ENCODE measurements at regions not wholly inside any gene's neighbourhood (a gene's known extent, or its start where the extent isn't known, plus 50 kb on each side); places are given as distances from the start of the nearest gene placed in this dataset.

DNA sequence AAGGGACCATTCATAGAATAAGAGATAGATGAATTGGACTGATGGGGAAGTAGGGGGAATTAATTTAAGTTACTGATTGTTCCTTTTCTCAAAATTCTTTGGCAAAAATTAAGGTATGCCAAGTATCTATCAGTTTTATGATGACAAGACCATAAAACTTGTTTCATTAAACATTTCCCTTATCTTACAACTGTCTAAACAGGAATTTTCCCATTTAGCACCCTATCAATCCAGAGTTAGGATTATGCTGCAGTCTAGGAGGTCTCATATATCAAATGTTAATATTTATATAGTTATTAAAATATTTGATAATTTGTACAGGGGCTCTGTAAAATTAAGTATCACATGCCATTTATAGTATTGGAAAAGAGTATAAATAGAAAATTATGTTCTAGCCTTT, 51.5 kb upstream of the ARID1B start:
- Histone ChIP-seq H3K36me3 (ENCODE audit: control insufficient read depth in 1 of 2, insufficient read depth in 2 of 2, low read length in 2 of 2) (no peaks in the 10 kb centered on the region), H3K27me3 (ENCODE audit: insufficient read depth, low read length) (0 out of 2 replicates have a peak, but pooled peaks cover 8% of the 10 kb centered on the region), H2AFZ (ENCODE audit: low read depth, low read length, poor library complexity, severe bottlenecking) (no peak overlapping the region), H3K4me1 (ENCODE audit: control insufficient read depth in 1 of 2, insufficient read depth in 2 of 2, low read length in 2 of 2) (peaks cover 15 to 24% of the 10 kb centered on the region in 2 experiments; a peak in 3 of 4 replicates), H3K4me3 (replicated peaks in 1 of 2; ENCODE audit: low read depth in 1 of 2, low read length in 2 of 2) (no peak overlapping the region), H3K9ac (ENCODE audit: low read length) (no peak overlapping the region), H3K4me2 (ENCODE audit: low read length) (no peak overlapping the region), H3K9me2 (ENCODE audit: insufficient read depth) (no peaks in the 10 kb centered on the region), H3K27ac (ENCODE audit: low read depth, low read length) (no peak overlapping the region), H4K20me1 (ENCODE audit: insufficient read depth) (no peaks in the 10 kb centered on the region), H3K79me2 (ENCODE audit: insufficient read depth, low read length) (no peaks in the 10 kb centered on the region), H3K9me3 (ENCODE audit: control insufficient read depth in 1 of 2, insufficient read depth in 1 of 2, low read depth in 1 of 2, low read length in 2 of 2) (no peaks in the 10 kb centered on the region)
- DNase-seq (ENCODE audit: low read depth, low spot score) (no peak), ATAC-seq (no peak)
- TF ChIP-seq ZFX (IDR thresholded peaks at IDR 0.05) (no peak), RAD21 (IDR thresholded peaks at IDR 0.05; ENCODE audit: low read depth) (no peak), EGR1 (IDR thresholded peaks at IDR 0.05; ENCODE audit: low read depth) (no peak), CTCF (IDR thresholded peaks at IDR 0.05 in 2 of 3, conservative IDR thresholded peaks at IDR 0.05 in 1 of 3; ENCODE audit: borderline replicate concordance in 1 of 3, insufficient read depth in 1 of 3, low read depth in 2 of 3, low read length in 2 of 3) (no peak), CEBPB (IDR thresholded peaks at IDR 0.05; ENCODE audit: low read depth) (no peak), TCF7L2 (IDR thresholded peaks at IDR 0.05; ENCODE audit: borderline replicate concordance, extremely low read depth, insufficient read depth, insufficient read length) (no peak), POLR2AphosphoS5 (IDR thresholded peaks at IDR 0.05; ENCODE audit: low read depth, low read length) (no peak), SIN3A (IDR thresholded peaks at IDR 0.05; ENCODE audit: low read depth) (no peak), EZH2 (IDR thresholded peaks at IDR 0.05) (no peak), ZNF274 (IDR thresholded peaks at IDR 0.05; ENCODE audit: low read depth, low read length) (no peak), POLR2A (IDR thresholded peaks at IDR 0.05; ENCODE audit: borderline replicate concordance, extremely low read depth, insufficient read depth, insufficient read length) (no peak), EZH2phosphoT487 (IDR thresholded peaks at IDR 0.05; ENCODE audit: borderline replicate concordance) (no peak), FOSL1 (IDR thresholded peaks at IDR 0.05; ENCODE audit: low read depth) (no peak), MAX (IDR thresholded peaks at IDR 0.05) (no peak), CBX3 (IDR thresholded peaks at IDR 0.05; ENCODE audit: low read depth) (no peak), SRF (IDR thresholded peaks at IDR 0.05; ENCODE audit: low read depth) (no peak), SP1 (IDR thresholded peaks at IDR 0.05; ENCODE audit: low read depth) (no peak), YY1 (IDR thresholded peaks at IDR 0.05; ENCODE audit: extremely low read depth, insufficient replicate concordance, low read depth, low read length) (no peak)
- TF ChIP-seq, protein P1, sequence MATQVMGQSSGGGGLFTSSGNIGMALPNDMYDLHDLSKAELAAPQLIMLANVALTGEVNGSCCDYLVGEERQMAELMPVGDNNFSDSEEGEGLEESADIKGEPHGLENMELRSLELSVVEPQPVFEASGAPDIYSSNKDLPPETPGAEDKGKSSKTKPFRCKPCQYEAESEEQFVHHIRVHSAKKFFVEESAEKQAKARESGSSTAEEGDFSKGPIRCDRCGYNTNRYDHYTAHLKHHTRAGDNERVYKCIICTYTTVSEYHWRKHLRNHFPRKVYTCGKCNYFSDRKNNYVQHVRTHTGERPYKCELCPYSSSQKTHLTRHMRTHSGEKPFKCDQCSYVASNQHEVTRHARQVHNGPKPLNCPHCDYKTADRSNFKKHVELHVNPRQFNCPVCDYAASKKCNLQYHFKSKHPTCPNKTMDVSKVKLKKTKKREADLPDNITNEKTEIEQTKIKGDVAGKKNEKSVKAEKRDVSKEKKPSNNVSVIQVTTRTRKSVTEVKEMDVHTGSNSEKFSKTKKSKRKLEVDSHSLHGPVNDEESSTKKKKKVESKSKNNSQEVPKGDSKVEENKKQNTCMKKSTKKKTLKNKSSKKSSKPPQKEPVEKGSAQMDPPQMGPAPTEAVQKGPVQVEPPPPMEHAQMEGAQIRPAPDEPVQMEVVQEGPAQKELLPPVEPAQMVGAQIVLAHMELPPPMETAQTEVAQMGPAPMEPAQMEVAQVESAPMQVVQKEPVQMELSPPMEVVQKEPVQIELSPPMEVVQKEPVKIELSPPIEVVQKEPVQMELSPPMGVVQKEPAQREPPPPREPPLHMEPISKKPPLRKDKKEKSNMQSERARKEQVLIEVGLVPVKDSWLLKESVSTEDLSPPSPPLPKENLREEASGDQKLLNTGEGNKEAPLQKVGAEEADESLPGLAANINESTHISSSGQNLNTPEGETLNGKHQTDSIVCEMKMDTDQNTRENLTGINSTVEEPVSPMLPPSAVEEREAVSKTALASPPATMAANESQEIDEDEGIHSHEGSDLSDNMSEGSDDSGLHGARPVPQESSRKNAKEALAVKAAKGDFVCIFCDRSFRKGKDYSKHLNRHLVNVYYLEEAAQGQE (IDR thresholded peaks at IDR 0.05; ENCODE audit: low read depth): no peak
- TF ChIP-seq, protein P2, sequence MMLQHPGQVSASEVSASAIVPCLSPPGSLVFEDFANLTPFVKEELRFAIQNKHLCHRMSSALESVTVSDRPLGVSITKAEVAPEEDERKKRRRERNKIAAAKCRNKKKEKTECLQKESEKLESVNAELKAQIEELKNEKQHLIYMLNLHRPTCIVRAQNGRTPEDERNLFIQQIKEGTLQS (IDR thresholded peaks at IDR 0.05): no peak
- POLR2A ChIA-PET: no interaction called here
- intact Hi-C loops (cut with micrococcal nuclease): no loop called here
- no TSS peak for BruUV-seq (replicated peaks)
- CTCF ChIA-PET: no interaction called here
- RAD21 ChIA-PET (ENCODE audit: low non-redundant PET in 1 of 2, low total read pairs in 2 of 2, uncharacterized antibody in 2 of 2, unreplicated experiment in 2 of 2): no interaction called here
